NCI-H1694 (cell line): ENCODE measurements at regions not wholly inside any gene's neighbourhood (a gene's known extent, or its start where the extent isn't known, plus 50 kb on each side); places are given as distances from the start of the nearest gene placed in this dataset.

Experiments used
- DNase-seq: peaks from one replicate; lab custom pipeline; 2025; lab: John Stamatoyannopoulos, UW

GRCh38 chr13:50071379-50071778 lies 56.1 kb downstream of the KCNRG start:
- no peak for DNase-seq

GRCh38 chr13:50072676-50073075 lies 57.4 kb downstream of the KCNRG start:
- DNase-seq = no peak

- no peak for DNase-seq
Observed at GRCh38 chr13:50073340-50073739, 58.1 kb downstream of the KCNRG start.

GRCh38 chr13:50074843-50075242 lies 59.6 kb downstream of the KCNRG start:
- no peak for DNase-seq

- no peak for DNase-seq
Observed at GRCh38 chr13:50075619-50076097, 60.4 kb downstream of the KCNRG start.

GRCh38 chr13:50077431-50077830 lies 62.2 kb downstream of the KCNRG start:
- DNase-seq = no peak

GRCh38 chr13:50078231-50078894 lies 63.1 kb downstream of the KCNRG start:
- DNase-seq = no peak

- no peak for DNase-seq
Observed at GRCh38 chr13:50078895-50079654, 63.8 kb downstream of the KCNRG start.

GRCh38 chr13:50079655-50080202 lies 64.5 kb downstream of the KCNRG start:
- DNase-seq = no peak

GRCh38 chr13:50080203-50080910 lies 65.1 kb downstream of the KCNRG start:
- DNase-seq = peak; percentile 47

GRCh38 chr13:50080911-50081678 lies 65.9 kb downstream of the KCNRG start:
- DNase-seq = no peak

GRCh38 chr13:50081679-50082425 lies 66.6 kb downstream of the KCNRG start:
- DNase-seq = peak; percentile 96

- DNase-seq = peak; percentile 53
Observed at GRCh38 chr13:50082426-50083281, 67.4 kb downstream of the KCNRG start.

- peak; percentile 45 for DNase-seq
Observed at GRCh38 chr13:50085063-50085462, 69.8 kb downstream of the KCNRG start.

- DNase-seq = no peak
Observed at GRCh38 chr13:50089633-50090032, 74.4 kb downstream of the KCNRG start.

GRCh38 chr13:50090211-50090610 lies 75.0 kb downstream of the KCNRG start:
- DNase-seq = no peak

GRCh38 chr13:50094615-50095293 lies 79.5 kb downstream of the KCNRG start:
- no peak for DNase-seq

GRCh38 chr13:50098693-50099092 lies 83.4 kb downstream of the KCNRG start:
- no peak for DNase-seq

GRCh38 chr13:50099473-50099872 lies 84.2 kb downstream of the KCNRG start:
- no peak for DNase-seq
